HG02943 (cell line): ENCODE measurements at regions not wholly inside any gene's neighbourhood (a gene's known extent, or its start where the extent isn't known, plus 50 kb on each side); places are given as distances from the start of the nearest gene placed in this dataset.

Experiments used
- ATAC-seq: cut with Tn5 transposase; IDR thresholded peaks from one replicate; pipeline ENCODE4 v1.9.1; 2021; ENCODE audit warnings: mild to moderate bottlenecking, low read depth, moderate library complexity; ENCODE audit not compliant: unreplicated experiment

DNA sequence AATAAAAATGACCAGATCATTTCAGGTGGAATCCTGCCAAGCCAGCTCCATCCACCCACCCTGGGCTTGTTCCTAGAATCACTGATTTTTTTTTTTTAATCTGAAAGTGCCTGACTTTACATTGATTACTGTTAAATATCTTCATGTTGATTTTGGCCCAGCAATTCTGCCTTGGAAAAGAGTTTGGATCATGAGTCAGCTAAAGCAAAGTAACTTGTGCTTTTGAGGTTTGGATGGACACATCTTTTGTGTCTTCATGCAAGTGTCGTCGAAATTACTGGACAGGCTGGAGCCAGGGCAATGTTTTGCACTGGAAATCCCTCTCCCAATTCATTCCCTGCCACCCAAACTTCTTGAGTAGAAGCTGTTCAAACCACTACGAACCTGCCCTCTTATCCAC is 164.0 kb upstream of the SYT13 start:
- ATAC-seq = no peak

DNA sequence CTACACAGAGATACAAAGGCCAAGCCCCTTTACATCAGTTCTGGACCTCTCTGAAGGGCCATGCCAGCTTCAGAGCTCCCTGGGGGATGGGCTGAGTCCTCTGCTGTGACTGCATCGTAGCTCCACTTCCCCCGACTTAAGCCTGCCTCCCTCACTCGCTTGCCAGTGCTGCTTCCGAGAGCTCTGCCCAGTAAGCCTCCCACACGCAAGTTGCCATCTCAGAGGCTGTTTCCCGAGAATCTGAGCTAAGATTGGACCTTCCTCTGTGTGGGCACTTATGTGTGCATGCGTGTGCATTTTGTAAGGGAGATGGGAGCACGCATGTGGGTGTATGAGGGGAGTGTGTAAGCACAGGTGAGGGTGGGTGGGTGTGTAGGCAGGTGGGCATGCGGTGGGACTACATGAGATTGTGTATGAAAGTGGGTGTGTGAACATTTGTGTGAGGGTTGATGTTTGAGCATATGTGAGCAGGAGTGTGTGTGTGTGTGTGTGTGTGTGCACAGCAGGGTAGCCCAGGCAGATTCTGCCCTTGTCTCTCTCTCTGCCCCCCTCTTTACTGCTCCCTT is 163.0 kb upstream of the SYT13 start:
- ATAC-seq = no peak

DNA sequence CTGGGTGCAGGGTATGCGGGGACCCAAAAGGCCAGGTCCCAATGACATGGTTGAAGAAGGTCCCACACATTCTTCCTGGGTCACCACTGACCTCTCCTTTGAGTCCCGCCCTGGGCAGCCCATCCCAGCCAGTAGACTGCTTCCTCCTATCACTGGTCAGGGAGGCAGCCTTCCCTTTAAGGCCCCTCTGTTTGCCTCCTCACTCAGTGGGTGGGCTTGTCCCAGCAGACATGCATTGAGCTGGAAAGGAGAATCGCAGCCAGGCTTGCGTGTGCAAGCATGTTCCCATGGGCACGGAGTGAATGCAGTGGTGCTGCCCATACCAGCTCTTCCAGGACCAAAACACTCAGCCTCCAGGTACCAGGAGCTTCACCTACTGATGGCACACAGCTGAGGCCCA is 162.4 kb upstream of the SYT13 start:
- no peak for ATAC-seq

DNA sequence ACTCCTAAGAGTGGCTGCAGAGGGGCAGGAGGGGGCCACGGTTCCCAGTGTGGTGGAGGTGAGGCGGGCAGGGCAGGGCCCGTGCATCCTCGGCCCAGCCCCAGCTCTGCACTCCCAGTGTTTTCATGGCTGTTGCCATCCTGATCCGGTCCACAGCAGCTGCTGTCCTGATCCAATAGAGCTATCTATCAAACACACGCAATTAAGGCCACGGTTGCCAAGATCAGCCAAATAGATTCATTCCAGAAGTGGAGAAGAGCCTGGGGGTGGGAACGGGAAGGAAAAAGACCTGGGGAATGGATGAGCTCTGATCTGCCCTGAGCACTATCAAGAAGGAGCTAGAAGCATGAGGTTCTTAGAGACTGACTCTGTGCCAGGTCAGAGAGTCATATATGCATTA is 160.9 kb upstream of the SYT13 start:
- no peak for ATAC-seq

DNA sequence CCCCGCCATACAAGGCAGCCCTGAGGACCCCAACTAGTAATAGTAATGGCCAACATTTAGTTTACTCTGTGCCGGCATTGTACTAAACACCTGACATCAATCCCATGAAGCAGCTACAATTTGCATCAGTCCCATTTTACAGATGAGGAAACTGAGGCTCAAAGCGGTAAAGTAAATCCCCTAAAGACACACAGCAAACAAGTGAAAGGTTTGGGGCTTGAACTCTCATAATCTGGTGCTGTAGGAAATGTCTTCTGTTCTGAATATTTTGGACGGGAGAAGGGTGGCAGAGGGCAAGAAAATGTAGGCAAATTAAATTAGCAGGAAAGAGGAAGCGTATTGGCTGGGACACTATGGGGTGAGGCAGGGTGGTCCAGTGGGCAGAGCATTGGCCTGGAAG is 160.3 kb upstream of the SYT13 start:
- no peak for ATAC-seq

DNA sequence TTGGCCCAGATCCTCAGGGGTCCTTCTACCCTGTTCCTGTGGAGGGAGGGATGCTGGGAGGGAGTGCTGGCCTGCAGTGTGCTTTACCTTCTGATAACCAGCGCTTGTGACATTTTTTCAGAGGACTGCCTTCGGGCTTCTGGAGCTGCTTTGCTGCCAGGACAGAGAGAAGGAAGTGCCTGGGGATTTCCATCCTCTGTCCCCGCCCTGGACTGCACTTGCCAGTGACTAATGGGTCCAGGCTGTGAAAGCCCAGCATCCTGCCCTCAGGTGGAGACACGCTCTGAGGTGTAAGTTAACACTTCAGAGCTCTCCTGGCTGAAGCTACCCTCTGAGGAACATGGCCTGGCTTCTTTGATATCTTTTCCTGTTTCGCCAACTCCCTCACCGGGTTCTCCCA is 158.7 kb upstream of the SYT13 start:
- ATAC-seq = no peak

DNA sequence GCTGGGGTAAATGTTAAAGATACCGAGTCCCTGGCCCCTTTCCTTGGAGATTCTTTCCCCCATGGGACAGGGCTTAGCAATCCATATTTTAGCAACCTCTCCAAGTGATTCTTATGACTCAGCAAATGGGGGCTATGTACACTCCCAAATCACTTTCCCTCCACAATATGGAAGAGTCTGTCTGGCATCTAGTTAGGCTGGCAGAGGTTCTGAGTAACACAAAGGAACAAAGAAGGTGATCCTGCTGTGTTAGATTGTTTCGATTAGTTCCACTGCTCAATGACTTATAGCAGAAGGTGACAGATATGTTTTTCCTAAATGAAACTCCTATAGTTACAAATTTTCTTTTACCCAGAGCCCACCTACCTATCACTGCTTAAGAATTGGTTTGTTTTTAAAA is 154.0 kb upstream of the SYT13 start:
- no peak for ATAC-seq

DNA sequence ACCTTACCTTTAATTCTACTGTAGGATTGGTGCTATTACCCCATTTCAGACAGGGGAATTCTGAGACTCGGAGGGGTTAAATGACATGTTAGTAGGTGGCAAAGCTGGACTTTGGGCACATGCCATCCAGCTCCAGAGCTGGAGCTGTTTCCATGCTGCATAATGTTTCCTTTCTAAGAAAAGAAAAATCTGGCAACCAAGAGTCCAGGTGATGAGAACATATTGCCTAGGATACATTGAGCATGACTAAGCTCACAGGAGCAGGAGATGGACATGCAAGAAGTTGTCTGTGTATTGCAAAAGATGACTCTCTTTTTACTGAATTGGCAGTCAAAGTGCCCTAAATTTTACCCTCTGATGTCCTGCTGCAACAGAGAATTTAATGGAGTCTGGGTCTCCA is 150.8 kb upstream of the SYT13 start:
- no peak for ATAC-seq

DNA sequence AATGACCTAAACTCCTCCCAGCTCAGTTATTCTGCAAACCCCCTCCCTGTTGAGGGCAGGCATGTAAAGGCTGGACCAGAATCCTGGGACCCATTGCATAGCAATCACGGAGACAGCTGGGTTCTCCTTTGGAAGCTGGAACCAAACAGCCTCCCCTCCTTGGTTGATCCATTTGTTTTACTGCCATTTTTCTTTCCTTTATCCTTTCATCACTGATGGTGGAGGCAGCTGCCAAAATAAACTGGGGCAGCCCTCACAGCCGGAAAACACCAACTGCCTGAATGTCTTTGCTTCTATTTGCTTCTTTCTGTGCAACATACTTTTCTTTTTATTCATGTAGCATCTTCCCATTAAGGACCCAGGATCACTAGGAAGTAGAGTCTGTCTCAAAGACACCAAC is 150.0 kb upstream of the SYT13 start:
- ATAC-seq = no peak

DNA sequence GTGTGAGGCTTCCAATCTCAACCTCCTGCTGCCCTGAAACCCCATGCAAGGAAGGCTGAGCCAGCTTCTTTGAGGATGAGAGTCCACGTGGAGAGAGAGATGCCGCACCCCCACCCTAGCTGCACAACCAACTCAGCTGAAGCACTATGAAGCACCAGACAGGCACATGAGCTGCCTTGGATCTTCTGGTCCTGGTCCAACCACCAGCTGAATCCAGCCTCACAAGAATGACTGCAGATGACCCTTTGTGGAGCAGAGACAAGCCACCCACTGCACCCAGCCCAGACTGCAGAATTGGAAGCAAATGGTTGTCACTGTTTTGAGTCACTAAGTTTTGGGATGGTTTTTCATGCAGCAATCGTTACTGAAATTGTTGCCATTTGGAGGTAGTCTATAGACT is 149.6 kb upstream of the SYT13 start:
- ATAC-seq = no peak

DNA sequence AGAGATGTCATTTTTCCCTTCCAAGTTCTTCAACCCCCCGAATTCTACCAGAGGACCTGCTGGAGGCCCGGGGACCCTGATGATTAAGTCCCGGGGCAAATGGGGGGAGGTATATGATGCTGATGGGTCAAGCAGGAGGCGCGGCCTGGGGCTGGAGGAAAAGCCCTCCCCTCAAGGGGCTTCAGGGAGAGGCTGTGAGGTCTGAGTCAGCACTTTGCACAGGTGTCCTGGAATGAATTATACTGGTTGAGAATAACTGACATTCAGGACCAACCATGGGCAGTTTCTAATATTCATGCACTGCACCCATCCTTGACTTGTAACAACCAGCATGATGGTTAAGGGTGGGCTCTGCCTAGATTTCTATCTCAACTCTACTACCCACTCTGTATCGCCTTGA is 146.8 kb upstream of the SYT13 start:
- no peak for ATAC-seq

DNA sequence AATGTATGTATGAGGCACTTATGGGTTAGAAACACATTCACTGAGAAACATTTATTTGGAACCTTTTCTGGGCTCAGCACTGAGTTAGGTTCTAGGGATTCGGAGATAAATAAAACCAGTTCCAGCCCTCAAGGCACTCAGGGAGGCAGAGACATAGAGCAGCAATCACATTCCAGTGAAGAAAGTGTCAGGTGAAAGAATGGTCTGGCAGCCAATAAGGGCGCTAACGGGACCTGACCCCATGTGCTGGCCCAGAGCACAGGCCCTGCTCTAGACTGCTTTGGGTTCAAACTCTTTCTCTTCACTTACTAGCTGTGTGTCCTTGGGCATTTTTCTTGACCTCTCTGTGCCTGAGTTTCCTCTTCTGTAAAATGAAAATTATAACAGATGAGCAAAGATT is 146.0 kb upstream of the SYT13 start:
- ATAC-seq = no peak

DNA sequence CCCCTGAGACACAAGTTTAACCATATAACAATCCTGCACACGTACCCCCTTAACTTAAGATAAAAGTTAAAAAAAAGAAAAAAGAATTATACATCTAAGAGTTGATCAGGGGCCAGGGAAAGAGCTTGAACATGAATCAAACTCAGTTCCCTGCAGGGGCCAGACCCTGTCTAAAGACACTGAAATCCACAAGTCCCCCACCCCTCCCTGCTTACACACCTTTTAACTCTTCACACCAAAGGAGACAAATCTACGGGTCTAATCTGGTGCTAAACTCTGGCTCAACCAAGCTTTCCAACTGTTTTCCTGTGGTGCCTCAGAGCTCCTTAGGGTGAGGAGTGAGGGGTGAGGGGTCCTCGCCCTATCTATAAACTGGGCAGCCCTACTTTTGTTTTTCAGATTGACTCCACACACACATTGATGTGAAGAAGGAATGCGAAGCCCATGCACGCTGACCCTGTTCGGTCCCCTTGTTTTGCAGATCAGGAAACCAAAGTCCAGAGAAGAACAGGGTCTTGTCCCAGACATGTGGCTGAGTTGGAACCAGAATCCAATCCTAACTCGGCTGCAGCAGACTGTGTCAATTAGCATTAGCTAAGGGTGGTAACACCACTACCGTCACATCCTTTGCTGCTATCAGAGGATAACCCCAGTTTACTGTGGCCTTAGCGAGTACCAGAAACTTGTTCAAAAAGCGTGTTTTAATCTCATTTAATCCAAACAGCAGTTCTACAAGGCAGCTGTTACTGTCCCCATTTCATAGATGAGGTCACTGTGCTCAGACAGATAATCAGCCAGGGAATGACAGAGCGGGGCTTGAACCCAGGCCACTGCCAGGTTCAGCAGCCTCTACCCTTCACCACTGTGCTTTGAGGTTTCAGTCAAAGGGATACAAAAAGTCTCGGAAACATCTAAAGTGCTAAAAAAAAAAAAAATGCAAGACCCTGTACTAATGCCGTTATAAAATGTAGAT is 145.2 kb upstream of the SYT13 start:
- ATAC-seq = no peak

DNA sequence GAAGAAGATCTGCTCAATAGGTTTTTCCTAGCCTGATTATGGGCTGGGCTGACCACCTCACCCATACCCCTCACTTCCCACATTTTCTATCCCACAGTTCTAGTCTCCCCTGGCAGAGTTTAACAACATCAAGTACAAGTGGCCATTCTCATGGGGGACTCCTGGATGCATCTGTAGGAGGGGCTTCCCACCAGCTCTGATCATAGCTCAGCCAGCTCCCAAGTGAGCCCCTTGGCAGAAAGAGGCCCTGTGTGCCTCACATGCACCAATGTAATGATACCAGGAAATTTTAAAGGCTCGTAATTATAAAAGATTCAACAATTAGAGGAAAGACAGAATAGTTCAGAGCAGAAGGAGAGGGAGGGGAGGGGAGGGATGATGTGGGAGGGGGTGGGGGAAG is 144.2 kb upstream of the SYT13 start:
- ATAC-seq = no peak

DNA sequence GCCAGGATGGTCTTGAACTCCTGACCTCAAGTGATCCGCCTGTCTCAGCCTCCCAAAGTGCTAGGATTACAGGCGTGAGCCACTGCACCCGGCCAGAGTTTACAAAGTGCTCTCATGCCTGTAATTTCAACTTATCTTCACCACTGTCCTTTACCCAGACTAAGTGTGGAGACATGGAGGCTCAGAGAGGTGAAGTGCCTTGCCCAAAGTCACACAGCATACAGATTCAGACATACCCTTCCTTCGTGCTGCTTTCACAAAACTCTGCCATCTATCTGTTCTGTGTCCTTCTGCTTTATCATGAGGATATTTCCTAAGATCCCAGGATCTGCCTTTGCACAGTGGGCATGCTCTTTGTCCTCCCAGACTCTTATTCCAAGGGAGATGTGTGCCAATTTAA is 143.6 kb upstream of the SYT13 start:
- ATAC-seq = no peak

DNA sequence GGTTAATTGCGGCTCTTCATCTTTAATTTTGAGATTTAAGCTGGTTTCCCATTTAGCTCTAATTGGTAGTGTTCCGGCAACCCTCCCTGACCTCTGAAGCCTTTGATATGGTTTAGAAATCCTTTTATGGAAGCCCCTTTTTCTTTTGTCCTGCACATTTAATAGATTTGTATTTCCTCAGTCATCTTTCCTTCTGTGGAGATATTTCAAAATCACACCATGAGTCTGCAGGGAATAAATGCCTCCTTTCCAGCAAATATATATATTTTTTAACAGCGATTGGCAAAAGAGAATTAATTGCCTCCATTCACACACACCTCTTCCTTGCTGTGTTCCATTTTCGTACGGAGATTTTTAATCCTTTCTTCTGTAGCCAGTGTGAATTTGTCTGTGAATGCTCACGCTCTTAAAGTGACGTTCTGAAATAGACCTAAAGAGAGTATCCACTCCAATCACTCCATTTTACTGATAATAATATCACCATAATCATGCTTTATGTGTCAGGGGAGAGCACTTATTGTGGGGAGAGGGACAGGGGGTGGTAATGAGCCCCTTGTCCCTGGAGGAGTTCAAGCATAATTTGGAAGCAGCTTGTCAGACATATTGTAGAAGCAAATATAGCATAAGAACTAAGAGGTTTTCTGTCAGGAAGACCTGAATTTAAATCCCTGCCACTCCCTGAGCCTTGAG is 142.5 kb upstream of the SYT13 start:
- ATAC-seq = no peak

DNA sequence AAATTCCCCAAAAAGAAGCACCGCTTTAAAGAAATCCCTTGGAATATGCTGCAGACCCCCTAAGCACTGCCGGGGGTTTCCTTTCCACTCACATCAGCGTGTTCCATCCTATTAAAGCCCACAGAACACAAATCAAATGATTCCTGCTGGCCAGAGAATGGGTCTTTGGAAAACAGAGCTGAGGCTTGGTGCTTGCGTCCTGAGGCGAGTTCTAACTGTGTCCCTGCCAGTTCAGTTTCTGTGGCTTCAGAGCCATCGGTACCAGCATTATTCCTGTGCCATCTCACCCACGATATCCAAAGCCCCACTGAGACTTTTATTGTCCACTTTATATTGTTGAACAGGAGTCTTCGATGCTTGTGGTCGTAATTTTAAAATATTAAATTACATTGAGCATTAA is 142.0 kb upstream of the SYT13 start:
- ATAC-seq = no peak

DNA sequence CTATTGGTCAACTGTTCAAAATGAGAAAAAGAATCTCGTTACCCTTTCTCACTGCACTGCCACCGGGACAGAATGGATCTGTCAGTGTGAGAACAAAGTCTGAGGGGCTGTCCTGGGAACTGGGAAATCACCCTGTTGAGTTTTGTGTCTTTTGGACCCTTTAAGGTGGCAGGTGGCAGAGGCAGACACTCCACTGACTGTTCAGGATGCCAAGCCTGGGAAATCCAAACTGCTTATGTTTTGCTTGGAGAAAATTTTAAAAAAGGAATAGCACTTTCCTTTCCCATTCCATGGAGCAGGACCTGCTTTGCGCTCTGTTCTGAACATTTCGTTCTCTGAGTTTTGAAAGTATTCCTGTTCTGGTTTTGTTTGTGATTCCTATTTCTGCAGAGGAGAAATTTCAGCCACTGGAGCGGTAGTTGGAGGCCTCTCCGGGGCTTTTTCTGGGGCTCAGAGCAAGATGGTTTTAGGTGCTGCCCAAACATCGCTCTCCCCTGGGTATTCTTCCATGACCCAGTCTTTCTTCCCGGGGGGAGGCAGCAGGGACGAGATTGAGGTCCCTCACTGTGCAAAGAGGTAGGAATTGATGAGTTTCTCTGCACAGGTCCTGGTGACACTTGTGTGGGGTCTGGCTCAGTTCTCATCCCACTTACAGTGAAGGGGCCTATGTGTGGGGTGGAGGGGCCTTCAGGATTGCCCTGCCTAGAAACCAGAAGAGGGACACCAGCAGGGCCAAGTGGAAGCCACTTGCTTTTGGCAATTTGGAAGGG is 138.5 kb upstream of the SYT13 start:
- no peak for ATAC-seq

DNA sequence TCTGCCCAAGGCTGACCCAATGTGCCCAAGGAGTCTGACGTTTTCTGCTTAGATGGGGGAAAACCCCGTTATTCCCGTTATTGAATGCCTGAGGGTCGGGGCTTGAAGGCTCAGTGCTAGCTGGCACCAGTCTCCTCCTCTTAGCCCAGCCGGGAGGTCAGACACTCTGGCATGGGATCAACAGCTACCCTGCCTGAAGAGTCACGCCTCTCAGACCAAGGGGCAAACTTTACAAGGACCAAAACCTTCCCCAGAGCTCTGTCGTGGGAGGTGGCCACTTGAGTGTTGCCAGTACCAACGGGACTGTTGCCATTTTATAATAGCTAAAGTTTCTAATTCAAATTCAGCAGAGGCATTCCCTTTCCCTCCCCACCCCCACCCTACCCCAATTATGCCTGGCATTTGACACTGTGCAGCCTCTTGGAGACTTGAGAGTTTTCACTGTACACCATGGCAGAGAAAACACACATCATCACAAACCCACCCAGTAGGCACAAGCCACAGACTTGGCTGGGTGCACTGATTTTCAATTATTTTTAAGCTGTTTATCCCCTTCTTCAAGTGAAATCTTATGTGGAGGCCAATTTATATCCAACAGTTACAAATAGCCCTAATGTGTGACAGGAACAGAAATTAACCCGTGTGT is 137.5 kb upstream of the SYT13 start:
- no peak for ATAC-seq

DNA sequence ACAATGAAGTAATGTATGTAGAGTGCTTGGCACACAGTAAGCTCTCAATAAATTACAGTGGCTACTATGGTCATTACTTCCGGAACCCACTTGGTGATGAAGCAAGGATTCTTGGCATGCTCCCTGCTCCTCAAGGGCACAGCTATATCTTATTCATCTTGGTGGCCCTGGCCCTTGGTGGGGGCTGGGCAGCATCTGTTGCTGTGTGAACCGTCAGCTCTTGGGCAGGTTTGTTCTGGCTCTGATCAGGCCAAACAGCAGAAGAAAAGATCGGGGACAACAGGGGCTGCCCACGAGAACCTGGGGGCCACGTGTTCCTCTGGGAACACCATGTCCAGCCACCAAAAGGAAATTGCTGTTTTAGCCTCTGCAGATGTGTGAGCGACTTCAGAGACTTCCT is 136.9 kb upstream of the SYT13 start:
- ATAC-seq = no peak
